Right kidney (tissue), 1 donor: ENCODE measurements at regions not wholly inside any gene's neighbourhood (a gene's known extent, or its start where the extent isn't known, plus 50 kb on each side); places are given as distances from the start of the nearest gene placed in this dataset.
"Not testable (repeated sequence)": the region's sequence is repeated elsewhere in the genome, so short reads cannot be mapped to it uniquely, and the experiment has no call there.

Experiments used
- DNase-seq: peaks from one replicate; pipeline ENCODE4 v3.0.0-alpha.2; 2016

DNA sequence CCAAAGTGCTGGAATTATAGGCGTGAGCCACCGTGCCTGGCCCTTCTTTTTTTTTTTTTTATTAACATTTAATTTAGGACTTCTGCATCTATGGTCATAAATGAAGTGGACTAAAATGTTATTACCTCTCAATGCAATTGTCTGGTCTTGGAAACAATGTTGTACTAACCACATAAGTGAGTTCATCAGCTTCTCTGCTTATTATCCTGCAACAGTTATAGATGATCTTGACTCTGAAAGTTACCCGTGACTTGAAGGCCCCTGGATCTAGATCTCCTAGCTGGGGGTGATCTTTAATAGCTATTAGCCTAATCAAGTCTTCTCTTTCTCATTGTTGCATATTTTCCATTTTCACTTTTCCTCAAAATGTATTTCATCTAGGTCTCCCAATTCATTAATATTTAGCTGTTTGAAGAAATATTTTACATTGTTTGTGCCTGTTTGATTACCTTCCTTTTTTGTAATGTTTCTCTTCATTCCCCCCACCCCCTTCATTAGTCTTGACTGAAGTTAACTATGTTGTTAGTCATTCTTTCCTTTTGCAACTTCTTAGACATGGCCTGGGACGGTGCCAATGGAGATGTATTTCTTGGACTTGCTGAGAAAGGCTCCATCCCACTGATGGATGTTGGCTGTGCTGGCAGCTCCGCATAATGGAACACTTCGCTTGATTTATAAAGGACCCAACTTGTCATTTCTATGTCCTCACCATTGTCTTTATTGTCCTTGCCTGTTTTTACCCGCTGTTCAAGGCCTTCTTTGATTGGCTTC, 141.6 kb upstream of the RIOK3 start:
- DNase-seq = no peak

DNA sequence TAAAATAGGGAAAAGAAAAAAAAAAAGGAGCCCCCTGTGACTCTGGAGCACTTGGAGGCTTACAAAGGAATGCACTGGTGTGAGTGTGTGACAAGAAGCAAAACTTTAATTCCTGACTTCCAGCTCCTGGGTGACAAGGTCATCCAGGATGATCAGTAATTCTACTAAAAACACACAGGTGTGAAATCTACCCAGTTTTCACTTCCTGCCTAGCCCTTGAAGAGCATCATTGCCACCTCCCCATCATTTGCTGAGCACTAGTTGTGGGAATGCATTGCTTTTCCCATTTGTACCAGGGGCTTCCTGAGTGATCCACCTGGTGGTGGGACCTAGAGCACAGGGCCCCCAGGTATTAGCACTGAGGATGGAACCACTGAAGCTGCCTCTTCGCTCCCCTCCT, 139.7 kb upstream of the RIOK3 start:
- no peak for DNase-seq

- DNase-seq = no peak
Observed at GRCh38 chr18:23314672-23315071, 138.4 kb upstream of the RIOK3 start.

DNA sequence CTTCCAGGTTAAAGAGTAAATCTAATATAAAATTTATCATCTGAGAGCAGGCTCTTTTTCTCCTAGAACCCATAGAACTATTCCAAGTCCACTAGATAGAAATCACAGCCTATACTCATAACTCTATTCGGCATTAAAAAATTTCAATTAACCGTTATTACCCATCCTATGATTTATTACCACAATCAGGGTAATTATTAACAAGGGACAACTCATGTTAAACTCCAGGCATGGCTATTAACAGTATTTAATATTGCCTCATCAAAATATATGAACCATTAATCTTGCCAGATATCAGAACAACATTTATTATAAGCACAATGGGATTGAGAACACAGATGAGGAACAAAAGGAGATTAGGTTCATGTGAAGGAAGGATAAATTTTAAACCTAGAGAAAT, 136.8 kb upstream of the RIOK3 start:
- no peak for DNase-seq

DNA sequence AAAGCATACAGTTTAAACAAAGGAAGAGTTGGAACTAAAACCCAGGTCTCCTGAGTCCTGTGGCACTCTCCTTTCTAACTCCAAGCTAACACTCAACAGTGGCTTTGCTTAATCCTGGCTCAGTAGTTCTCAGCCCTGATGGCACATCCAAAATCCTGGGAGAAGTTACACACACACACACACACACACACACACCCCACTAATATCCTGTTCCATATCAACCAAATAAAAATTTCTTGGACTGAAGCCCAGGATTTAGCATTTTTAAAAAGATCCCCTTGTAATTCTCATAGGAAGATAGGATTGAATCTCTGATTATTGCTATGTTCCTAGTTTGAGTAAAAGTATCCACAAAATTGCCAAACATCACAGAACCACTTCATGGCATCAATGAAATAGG, 136.1 kb upstream of the RIOK3 start:
- DNase-seq = no peak

GRCh38 chr18:23317975-23318675, 135.0 kb upstream of the RIOK3 start:
- no peak for DNase-seq

DNA sequence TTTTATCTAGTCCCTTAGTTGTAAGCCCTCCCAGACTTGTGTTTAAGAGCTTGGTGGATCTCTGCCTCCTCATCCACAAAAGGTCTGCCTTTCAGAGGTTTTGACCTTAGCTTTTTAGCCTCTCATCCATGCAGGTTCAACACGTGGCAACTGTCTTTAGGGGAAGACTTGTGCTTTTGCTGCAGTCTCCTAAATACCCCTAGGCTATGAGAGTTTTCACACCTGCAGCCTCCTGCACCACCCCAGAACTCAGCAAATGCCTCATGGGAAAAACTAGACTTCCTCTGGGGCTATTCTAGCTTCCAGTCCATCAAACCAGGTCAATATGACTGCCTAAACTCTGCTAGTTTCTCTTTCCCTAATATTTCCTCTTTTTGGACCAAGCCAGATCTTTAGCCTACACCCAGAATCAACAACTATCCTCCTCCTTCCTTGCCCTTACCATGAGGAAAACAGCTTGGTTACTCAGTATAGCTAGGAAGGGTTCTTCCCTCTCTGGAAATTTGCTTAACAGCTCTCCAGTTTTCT, 132.3 kb upstream of the RIOK3 start:
- no peak for DNase-seq

DNA sequence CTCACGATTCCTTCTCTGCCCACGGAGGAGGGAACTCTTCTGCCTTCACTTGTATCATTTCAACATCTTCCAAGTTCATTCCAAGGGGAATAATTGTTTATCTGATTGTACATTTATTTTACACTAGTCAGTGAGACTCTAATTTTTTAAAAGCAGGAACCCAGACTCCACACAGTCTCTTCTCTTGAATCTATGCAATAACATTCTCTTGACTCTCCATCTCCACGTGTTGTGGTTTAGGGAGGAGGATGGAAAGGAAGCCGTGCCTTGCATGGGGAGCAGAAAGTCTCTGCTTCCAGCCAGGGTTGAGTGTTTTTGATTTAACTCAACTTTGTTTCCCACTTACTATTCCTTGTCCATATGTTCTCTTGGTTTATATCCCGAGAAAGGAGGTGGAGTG, 131.1 kb upstream of the RIOK3 start:
- DNase-seq = no peak

- no peak for DNase-seq
Observed at GRCh38 chr18:23324056-23324811, 128.9 kb upstream of the RIOK3 start.

DNA sequence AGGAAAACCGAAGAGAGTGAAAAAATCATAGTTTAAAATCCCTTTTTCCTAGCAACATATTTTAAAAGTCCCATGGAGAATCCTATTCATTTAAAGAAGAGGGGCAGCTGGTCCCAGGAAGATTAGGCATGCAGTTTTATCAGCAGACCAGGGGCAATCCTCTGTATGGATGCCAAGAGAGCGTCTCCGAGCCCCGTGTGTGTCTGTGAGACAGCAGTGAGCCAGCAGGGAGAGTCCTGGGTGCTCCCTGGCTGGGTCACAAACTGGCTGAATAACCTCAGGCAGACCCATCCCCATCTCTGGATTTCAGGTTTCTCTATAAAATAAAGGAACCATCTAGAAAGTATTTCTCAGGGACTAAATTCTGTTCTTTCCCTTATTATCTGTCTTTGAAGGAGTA, 128.2 kb upstream of the RIOK3 start:
- no peak for DNase-seq

- not testable (repeated sequence) for DNase-seq
Observed at GRCh38 chr18:23329671-23330070, 123.4 kb upstream of the RIOK3 start.

DNA sequence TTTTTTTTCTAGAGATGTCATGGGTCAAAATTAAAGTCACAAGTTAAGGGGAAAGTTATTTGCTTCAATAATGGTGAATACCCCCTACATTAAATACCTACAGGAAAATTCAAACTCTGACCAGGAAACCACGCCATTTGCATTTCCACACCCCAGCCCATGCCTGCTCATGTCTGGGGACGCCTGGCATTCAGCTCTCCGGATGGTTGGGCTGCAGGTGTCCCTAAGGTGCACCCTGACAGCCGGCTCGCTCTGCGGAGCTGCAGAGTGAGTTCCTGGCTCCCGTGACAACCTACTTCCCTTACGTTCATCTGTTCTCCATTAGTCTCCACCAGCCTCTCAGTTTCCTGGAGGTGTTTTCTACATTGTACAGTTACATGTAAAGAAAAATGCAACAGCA, 122.7 kb upstream of the RIOK3 start:
- no peak for DNase-seq

DNA sequence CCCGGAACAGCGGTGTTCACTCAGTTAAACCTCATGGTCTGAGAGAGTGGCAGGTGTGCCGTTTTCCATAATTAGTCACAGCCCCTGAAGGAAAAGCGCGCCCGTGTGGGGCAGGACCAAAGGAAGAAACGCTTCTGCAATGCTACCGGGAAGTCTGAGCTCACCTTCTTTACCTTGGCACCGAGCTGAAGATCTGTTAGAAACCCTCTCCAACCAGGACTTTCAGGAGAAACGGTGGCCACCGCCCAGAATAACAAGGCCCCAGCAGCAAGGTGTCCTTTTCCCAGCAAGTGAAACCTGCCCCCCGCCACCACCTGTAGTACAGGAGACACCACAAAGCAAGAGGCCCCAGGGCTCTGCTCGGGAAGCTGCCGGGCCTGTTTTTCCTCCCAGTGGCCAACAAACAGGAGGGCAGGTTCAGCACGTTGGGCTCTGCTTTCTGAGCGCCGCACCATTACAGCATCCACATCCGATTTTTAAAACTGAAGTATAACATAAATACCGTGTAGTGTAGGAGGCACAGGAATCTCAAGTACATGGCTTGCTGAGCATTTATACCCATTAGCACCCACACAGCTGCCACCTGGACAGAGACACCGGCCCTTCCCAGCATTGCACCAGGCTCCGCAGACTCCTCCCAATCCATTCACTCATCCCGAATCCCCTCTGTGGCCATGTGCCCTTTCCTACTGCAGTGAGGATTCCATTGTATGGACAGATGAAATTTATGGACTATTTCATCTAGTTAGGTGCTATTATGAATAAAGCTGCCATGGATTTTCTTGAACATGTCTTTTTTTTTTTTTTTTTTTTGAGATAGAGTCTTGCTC, 121.8 kb upstream of the RIOK3 start:
- DNase-seq = peak; percentile 26

GRCh38 chr18:23332356-23332755, 120.7 kb upstream of the RIOK3 start:
- DNase-seq = no peak

DNA sequence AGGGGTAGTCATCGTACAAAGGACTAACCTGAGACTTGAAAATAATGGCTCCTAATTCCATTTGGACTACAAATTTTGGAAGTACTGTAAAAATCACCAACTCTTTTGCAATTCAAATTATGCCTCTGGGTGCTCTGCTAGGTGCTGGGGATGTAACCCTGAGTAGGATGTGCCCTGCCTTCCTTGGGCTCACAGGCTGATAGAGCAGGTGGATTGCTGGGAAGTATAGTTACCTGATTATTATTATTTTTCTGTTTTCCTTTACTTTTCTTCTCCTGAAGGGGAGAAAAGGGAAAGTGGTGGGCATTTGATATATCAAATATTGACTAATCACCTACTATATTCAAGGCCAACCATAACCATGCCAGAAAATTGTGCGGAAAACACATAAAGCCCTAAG, 119.3 kb upstream of the RIOK3 start:
- DNase-seq = no peak

- DNase-seq = no peak
Observed at GRCh38 chr18:23334569-23334968, 118.5 kb upstream of the RIOK3 start.

- no peak for DNase-seq
Observed at GRCh38 chr18:23336101-23336500, 117.0 kb upstream of the RIOK3 start.

DNA sequence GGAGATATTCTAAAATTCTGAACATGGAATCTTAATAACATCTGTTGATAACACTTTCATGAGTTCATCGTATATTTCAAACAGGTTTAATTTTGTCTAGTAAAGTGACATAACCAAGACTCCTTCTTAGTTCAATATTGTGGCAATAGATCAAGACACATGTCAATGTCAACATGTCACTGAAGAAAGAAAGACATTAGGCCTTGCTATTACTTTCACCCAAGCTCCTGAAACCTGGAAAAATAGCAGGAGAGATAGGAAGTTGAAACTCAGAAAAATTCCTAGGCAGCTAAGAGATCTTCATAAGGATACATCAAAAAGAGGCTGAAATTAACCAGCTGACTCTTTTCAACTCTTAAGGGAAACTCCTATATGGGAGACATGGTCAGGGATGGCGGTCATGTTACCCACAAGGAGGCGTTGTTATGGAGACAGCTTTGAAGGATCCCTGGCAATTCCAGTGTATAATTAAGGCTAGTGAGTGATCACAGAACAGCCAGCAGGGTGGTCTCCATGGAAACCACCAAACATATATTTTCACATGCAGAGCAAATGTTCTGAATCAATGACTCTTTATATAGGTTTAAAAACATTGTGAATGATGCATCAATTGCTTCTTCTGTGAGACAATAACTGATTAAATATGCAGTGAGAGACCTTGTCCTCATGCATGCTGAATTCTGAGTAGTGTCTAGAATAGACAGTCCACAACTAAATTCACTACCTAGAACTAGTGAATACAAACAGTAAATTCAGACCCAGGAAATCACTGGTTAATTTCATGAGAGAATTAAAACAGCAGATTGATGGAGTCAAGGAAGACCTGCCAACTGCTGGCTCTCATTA, 115.3 kb upstream of the RIOK3 start:
- peak; percentile 25 for DNase-seq

- no peak for DNase-seq
Observed at GRCh38 chr18:23340661-23341060, 112.4 kb upstream of the RIOK3 start.

DNA sequence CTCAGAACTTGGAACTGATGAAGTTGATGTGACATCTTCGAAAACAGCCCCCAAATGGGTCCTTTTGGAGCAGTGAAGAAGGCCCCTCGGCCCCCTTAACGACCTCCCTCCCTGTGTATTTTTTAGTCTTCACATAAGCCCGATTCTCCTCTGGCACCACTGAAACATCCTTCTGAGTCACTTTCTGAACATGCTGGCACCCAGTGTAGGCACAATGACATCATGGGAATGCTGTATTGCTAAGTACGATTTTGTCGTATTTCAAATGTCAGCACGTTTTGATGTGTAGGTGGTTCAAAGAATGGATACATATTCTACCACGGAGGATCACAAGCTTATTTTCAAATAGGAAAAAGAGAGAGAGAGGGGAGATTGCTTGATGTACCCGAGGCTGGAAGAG, 111.7 kb upstream of the RIOK3 start:
- DNase-seq = no peak

DNA sequence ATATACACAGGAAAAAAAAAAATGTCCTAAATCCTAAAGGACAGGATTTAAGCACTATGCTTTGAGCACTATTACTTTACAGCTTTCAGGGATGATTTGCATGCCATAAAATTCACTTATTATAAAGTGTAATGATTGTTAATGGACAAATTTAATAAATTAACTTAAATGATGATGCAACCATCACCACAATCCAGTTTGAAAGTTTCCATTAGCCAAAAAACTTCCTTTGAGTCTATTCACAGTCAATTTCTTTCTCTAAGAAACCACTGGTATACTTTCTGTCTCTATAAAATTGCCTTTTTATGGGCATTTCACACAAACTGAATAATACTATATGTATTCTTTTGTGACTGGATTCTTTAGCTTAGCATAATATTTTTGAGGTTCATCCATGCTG, 111.1 kb upstream of the RIOK3 start:
- DNase-seq = no peak
